GM23338 (cell line): ENCODE measurements at regions not wholly inside any gene's neighbourhood (a gene's known extent, or its start where the extent isn't known, plus 50 kb on each side); places are given as distances from the start of the nearest gene placed in this dataset.

ENCODE experiments used
- NANOG ChIP-seq: IDR thresholded peaks from 2 replicates; pipeline ENCODE4 v1.6.1; 2016; ENCODE audit warnings: antibody characterized with exemption, borderline replicate concordance
- POLR2AphosphoS5 ChIP-seq: IDR thresholded peaks from 2 replicates; pipeline ENCODE4 v1.6.1; 2016; ENCODE audit warnings: antibody characterized with exemption, low read depth
- ZNF331 ChIP-seq: fragments of 250-450 bp; sonication (Bioruptor Pico); IDR thresholded peaks from 2 replicates; pipeline ENCODE4 v1.5.0; 2020; ENCODE audit warnings: low read depth, mild to moderate bottlenecking, moderate library complexity
- ZNF462 ChIP-seq: fragments of 250-450 bp; sonication (Bioruptor Pico); IDR thresholded peaks from 2 replicates; pipeline ENCODE4 v1.5.0; 2020; ENCODE audit warnings: mild to moderate bottlenecking, moderate library complexity
- TF ChIP-seq, protein P1 (sequence below): IDR thresholded peaks from one replicate; pipeline ENCODE4 v1.6.1; 2018; ENCODE audit warnings: antibody characterized with exemption; ENCODE audit not compliant: unreplicated experiment

DNA sequence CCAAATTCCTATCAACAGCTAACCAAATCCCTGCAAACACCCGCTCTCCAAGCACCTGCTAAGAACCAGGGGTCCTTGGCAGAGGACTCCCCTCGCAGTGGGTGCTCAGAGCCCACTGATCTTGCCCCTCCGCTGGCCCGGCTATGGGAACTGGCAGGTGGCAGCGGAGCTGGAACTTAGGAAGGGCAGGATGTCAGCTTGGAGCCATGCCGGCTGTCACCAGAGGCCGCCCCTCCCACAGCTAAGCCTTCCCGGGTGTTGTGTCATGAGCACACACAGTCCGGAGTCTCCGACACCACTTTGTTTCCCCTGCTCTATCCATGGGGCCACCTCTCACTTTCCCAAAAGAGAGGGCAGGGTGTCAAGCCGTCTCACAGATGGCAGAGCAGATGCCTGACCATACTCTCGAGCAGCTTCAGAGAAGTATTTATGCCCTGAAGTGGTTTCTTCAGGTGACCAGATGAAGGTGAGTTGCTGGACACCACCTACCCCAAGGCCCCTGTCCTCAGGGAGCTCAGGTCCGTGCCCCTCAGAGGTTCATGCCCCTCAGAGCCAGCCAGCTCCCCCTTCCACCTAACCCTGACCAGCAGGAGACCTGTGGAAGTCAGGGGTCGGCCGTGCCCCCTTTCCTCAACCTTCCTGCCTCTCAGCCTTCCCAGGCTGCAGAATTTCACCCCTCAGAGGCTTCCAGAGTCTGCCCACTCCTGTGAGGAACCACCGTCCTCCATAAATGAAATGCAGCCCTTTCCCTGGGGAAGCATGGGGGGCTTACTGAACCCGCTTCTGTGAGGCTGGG is 545.7 kb upstream of the B3GAT1 start (continued):
- TF ChIP-seq ZNF462: no peak
- TF ChIP-seq POLR2AphosphoS5: no peak
- TF ChIP-seq NANOG: no peak
- TF ChIP-seq, protein P1, sequence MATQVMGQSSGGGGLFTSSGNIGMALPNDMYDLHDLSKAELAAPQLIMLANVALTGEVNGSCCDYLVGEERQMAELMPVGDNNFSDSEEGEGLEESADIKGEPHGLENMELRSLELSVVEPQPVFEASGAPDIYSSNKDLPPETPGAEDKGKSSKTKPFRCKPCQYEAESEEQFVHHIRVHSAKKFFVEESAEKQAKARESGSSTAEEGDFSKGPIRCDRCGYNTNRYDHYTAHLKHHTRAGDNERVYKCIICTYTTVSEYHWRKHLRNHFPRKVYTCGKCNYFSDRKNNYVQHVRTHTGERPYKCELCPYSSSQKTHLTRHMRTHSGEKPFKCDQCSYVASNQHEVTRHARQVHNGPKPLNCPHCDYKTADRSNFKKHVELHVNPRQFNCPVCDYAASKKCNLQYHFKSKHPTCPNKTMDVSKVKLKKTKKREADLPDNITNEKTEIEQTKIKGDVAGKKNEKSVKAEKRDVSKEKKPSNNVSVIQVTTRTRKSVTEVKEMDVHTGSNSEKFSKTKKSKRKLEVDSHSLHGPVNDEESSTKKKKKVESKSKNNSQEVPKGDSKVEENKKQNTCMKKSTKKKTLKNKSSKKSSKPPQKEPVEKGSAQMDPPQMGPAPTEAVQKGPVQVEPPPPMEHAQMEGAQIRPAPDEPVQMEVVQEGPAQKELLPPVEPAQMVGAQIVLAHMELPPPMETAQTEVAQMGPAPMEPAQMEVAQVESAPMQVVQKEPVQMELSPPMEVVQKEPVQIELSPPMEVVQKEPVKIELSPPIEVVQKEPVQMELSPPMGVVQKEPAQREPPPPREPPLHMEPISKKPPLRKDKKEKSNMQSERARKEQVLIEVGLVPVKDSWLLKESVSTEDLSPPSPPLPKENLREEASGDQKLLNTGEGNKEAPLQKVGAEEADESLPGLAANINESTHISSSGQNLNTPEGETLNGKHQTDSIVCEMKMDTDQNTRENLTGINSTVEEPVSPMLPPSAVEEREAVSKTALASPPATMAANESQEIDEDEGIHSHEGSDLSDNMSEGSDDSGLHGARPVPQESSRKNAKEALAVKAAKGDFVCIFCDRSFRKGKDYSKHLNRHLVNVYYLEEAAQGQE: no peak
- TF ChIP-seq ZNF331 (CRISPR knock-in tag): no peak
